SJSA1 (cell line): ENCODE measurements at regions not wholly inside any gene's neighbourhood (a gene's known extent, or its start where the extent isn't known, plus 50 kb on each side); places are given as distances from the start of the nearest gene placed in this dataset.

Experiments
- DNase-seq, 2 experiments: peaks; one replicate each; pipeline ENCODE4 v3.0.0-alpha.2; 2015 to 2020; ENCODE audit warnings: low spot score in 2 of 2, low read depth in 1 of 2
- H3K27ac ChIP-seq: fragments of 250-450 bp; sonication (Bioruptor Pico); 2 replicates; pipeline ENCODE4 v1.5.1; 2020; ENCODE audit warnings: mild to moderate bottlenecking, moderate library complexity
- H3K27me3 ChIP-seq: fragments of 250-450 bp; sonication (Bioruptor Pico); replicated peaks from 2 replicates; pipeline ENCODE4 v1.5.1; 2020; ENCODE audit warnings: mild to moderate bottlenecking, moderate library complexity
- H3K36me3 ChIP-seq: fragments of 250-450 bp; sonication (Bioruptor Pico); 2 replicates; pipeline ENCODE4 v1.5.1; 2020; ENCODE audit warnings: mild to moderate bottlenecking
- H3K4me1 ChIP-seq: fragments of 250-450 bp; sonication (Bioruptor Pico); replicated peaks from 2 replicates; pipeline ENCODE4 v1.6.1; 2021; ENCODE audit warnings: mild to moderate bottlenecking
- H3K4me3 ChIP-seq: fragments of 250-450 bp; sonication (Bioruptor Pico); 2 replicates; pipeline ENCODE4 v1.5.1; 2020; ENCODE audit warnings: mild to moderate bottlenecking
- H3K9me3 ChIP-seq: fragments of 250-450 bp; sonication (Bioruptor Pico); replicated peaks from 2 replicates; pipeline ENCODE4 v1.5.1; 2020; ENCODE audit warnings: mild to moderate bottlenecking

DNA sequence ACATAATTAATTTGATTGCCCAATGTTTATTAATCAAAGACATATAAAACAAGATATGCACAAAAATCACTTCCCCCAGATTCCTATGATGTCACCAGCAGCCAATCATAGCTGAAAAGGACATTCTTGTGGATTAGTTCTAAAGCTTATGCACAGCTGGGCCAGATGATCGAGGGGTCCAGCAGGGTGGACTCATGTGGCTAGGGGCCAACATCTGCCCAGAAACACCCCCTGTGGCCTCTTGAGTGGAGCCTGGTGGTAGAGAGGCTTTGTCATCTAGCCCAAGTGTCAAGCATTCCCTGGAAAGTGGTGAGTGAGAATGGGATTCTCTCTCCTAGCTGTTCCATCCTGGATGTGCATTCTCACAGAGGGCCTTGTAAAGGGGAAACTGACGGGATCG, 590.0 kb downstream of the BCL11B start:
- Histone ChIP-seq H3K4me3 (no peak overlapping the region), H3K4me1 (no peaks in the 10 kb centered on the region), H3K27ac (no peak overlapping the region), H3K36me3 (no peaks in the 10 kb centered on the region), H3K27me3 (no peaks in the 10 kb centered on the region), H3K9me3 (0 out of 2 replicates have a peak, but pooled peaks cover 3% of the 10 kb centered on the region)
- DNase-seq: no peak

DNA sequence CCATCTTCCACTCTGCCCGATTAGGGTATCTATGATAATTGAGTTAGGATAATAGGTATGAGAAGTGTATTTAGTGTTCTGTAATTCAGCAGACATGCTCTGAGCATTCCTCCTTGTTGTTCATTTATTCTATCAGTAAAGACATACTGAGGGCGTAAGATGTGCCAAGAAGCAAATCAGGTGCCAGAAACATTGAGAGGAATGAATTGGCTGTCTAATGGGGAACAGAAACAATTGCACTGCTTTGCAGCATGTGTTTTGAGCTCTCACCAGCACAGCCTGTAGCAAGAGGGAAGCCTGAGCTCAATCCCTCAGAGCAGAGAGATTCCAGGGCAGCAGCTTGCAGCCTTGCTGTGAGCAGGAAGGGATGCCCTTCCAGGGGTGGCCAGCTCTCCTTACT, 589.3 kb downstream of the BCL11B start:
- DNase-seq: no peak
- Histone ChIP-seq H3K27ac (no peak overlapping the region), H3K9me3 (0 out of 2 replicates have a peak, but pooled peaks cover 3% of the 10 kb centered on the region)

DNA sequence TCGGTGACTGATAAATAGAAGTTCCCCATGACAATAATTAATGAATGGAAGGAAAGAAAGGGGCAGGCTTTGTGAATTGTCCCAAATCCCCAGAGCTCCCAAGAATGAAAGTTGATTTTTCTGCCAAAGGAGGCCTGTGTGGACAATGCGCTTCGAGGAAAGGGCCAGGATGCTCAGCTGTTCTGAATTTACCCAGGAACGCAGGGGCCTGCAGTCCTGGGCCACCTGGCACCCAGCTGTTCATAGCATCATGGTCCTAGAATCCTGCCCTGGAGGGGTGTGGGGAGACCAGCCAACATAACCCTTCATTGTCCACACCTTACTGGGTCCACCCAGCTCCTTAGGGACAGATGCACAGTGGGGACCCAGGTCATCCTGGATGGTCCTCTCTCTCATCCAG, 587.5 kb downstream of the BCL11B start:
- no peaks in the 10 kb centered on the region for H3K9me3 ChIP-seq
- H3K4me3 ChIP-seq: no peak overlapping the region
- no peak for DNase-seq
- H3K4me1 ChIP-seq: no peaks in the 10 kb centered on the region
- H3K36me3 ChIP-seq: no peaks in the 10 kb centered on the region
- no peak overlapping the region for H3K27ac ChIP-seq
- no peaks in the 10 kb centered on the region for H3K27me3 ChIP-seq

More for the DNA sequence above, 589.3 kb downstream of the BCL11B start:
- Histone ChIP-seq H3K27me3 (no peaks in the 10 kb centered on the region), H3K36me3 (no peaks in the 10 kb centered on the region), H3K4me3 (no peak overlapping the region), H3K4me1 (no peaks in the 10 kb centered on the region)

DNA sequence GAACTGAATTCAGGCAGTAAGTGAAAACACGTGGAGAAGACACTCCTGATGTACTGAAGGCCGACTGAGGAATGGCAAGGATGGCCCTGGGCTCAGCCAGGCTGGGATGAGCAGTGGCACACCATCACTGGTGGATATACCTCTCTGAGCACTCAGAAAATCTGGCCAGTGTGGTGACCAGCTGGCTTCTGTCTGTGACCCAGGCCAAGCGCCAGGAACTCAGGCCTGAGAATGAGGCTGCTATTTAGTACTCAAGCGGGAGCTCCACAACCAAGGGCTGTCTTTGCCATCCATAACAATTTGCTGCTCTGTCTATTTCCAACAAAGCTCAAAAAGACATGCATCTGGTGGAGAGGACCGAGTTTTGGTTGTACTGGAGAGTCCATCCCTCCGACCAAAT, 586.3 kb downstream of the BCL11B start:
- H3K4me3 ChIP-seq: no peak overlapping the region
- no peaks in the 10 kb centered on the region for H3K9me3 ChIP-seq
- H3K36me3 ChIP-seq: no peaks in the 10 kb centered on the region
- no peaks in the 10 kb centered on the region for H3K27me3 ChIP-seq
- H3K27ac ChIP-seq: no peak overlapping the region
- DNase-seq: no peak
- no peaks in the 10 kb centered on the region for H3K4me1 ChIP-seq

DNA sequence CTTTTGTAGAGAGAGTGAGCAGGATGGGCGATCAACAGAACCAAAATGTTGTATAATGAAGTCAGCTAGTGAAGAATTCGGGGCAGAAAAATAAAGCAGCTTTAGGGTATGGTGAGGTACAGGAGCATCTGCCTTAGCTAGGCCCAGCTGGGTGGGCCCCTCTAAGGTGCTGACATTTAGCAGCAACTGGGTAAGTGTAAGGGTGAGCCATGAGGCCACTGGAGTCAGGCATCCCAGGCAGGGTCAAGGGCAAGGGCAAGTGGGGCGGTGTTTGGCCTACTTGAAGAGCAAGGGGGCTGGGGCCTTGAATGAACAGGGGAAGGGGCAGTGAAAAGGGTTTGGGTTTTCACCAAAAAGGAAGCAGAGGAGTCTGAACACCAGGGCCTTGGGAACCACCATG, 583.6 kb downstream of the BCL11B start:
- no peak overlapping the region for H3K27ac ChIP-seq
- DNase-seq: no peak
- no peaks in the 10 kb centered on the region for H3K27me3 ChIP-seq
- H3K4me1 ChIP-seq: no peaks in the 10 kb centered on the region
- no peak overlapping the region for H3K4me3 ChIP-seq
- H3K9me3 ChIP-seq: no peaks in the 10 kb centered on the region
- H3K36me3 ChIP-seq: no peaks in the 10 kb centered on the region

DNA sequence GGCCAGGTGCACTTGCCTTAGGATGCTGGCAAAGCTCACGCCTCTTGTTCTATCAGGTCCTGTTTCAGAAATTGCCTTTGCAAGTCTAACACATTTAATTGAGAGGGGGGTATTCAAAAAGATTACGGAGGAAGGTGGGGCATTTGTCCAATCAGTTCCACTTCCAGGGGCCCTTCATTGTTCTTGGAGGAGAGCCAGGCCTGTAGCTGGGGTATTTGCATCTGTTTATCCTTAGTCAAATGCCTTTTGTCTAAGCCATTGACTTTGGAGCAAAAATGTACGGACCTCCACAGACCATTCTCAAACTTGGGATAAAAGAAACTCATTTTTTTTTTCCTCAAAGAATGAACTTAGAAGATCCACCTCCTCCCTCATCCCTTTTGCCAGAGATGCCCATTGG, 582.0 kb downstream of the BCL11B start:
- no peaks in the 10 kb centered on the region for H3K4me1 ChIP-seq
- H3K36me3 ChIP-seq: no peaks in the 10 kb centered on the region
- no peaks in the 10 kb centered on the region for H3K9me3 ChIP-seq
- H3K4me3 ChIP-seq: no peak overlapping the region
- H3K27me3 ChIP-seq: no peaks in the 10 kb centered on the region
- DNase-seq: no peak
- H3K27ac ChIP-seq: no peak overlapping the region

DNA sequence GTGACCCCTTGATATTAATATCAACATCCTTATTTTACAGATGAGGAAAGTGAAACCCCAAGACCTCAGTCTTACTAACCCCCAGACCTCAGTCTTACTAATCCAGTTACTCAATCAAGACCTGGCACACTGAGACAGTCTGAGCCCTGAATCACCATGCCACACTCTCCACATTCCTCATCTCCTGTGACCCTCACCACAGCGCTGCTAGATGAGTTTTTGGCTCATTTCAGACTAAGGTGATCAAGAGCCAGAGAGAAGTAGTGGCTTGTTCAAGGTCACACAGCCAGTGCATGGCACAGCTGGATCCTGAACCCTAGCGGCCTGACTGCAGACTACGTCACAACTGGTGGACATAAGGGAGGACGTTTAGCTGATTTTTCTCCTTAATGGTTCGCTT, 579.2 kb downstream of the BCL11B start:
- Histone ChIP-seq H3K9me3 (no peaks in the 10 kb centered on the region; the same call in 1 of the 2 replicates), H3K36me3 (no peaks in the 10 kb centered on the region), H3K27me3 (no peaks in the 10 kb centered on the region), H3K27ac (no peak overlapping the region), H3K4me1 (no peaks in the 10 kb centered on the region), H3K4me3 (no peak overlapping the region)
- no peak for DNase-seq

DNA sequence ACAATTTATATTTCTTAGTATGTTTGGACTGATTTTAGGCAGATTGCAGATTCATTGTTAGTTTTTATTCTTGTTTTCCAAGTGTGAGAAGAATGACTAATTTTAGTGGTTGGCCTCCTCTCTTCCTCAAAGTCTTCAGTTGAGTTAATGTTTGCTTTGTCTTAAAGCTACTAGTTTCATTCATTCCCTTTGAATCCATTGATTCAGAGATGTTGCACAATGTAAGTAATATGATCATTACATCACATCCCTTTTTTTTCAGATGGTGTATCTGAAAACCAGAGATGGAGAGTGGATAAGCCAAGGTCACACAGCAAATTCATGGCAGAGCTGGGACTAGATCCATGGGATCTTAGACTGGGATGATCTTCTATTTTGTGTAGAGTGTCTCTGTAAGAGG, 577.5 kb downstream of the BCL11B start:
- no peak overlapping the region for H3K4me3 ChIP-seq
- DNase-seq: no peak
- no peaks in the 10 kb centered on the region; the same call in 1 of the 2 replicates for H3K9me3 ChIP-seq
- H3K27ac ChIP-seq: no peak overlapping the region
- H3K36me3 ChIP-seq: no peaks in the 10 kb centered on the region
- no peaks in the 10 kb centered on the region for H3K27me3 ChIP-seq
- H3K4me1 ChIP-seq: no peaks in the 10 kb centered on the region

DNA sequence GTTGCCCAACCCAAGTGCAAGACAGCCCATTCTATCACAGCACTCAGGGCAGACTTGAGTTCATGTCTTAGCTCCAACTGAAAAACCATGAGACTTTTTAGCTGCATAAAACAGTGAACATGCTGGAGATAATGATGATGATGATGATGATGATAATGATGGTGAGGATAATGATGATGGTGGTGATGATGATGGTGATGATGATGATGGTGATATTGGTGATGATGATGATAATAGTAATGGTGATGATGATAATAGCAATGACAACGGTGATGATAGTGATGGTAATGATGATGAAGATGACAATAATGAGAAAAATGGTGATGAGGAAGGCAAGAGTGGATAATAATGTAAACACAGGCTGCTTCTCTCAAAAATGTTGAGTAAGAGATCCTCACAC, 576.2 kb downstream of the BCL11B start:
- no peak overlapping the region for H3K27ac ChIP-seq

DNA sequence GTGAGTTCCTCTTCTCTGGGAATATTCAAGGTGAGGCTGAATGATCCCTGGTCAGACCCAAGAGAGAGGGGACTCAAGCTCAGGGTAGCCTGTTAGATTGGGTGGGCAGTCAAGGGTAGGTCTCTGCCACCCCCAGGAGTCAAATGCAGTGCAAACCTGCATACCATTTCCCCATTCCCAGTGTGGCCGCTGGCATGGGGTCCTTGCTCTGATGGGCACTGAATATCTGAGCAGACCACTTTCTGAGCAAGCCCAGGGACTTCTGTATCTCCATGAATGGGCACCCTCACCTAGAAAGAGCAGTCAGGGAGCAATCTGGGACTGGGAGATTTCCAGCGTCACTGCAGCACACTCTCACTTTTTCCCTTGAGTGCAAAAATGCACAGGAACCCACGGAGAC, 573.7 kb downstream of the BCL11B start:
- Histone ChIP-seq H3K36me3 (no peaks in the 10 kb centered on the region), H3K4me1 (no peaks in the 10 kb centered on the region), H3K27ac (no peak overlapping the region), H3K4me3 (no peak overlapping the region), H3K9me3 (no peaks in the 10 kb centered on the region; the same call in 1 of the 2 replicates), H3K27me3 (no peaks in the 10 kb centered on the region)
- no peak for DNase-seq

More for the DNA sequence above, 576.2 kb downstream of the BCL11B start:
- no peaks in the 10 kb centered on the region for H3K36me3 ChIP-seq
- no peaks in the 10 kb centered on the region; the same call in 1 of the 2 replicates for H3K9me3 ChIP-seq
- H3K27me3 ChIP-seq: no peaks in the 10 kb centered on the region
- H3K4me1 ChIP-seq: no peaks in the 10 kb centered on the region
- H3K4me3 ChIP-seq: no peak overlapping the region
- no peak for DNase-seq

DNA sequence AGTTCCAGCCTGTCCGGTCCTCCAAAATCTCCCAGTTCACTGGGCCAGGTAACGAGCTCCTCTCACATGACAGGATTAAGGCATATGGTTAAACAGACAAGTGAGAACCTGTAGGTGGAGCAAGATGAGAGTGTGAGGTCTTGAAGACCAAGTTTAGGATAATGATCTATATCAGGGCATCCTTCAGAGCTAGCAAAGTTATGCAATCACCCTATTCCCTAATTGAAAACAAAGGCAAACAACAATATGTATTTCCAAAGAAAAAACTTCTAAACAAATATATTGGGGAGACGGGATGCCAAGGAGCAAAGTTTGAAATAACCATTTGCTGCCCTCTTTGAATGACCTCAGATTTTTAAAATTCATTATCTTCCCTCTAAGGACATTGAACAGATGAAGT, 571.2 kb downstream of the BCL11B start:
- Histone ChIP-seq H3K36me3 (no peaks in the 10 kb centered on the region), H3K27ac (no peak overlapping the region), H3K27me3 (no peaks in the 10 kb centered on the region), H3K4me1 (no peaks in the 10 kb centered on the region), H3K9me3 (no peaks in the 10 kb centered on the region; the same call in 1 of the 2 replicates), H3K4me3 (no peak overlapping the region)
- no peak for DNase-seq

DNA sequence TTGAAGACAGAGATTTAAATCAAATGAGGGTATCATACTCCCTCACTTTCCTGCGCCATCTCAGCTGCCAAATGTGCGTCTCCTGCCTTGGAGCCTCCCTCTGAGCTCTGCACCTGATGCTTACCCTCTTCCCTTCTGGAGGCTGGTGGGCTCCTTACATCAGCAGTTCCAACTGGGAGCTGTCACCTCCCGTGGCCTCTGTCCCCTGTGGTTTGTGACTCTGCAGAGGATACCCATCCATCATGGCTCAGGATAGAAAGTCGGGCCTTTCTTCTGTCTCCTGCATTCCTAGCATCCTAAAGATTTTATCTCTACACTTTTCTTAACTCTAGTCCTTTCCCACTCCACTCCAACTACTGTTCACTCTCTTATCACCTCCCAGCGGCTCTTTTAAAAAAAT, 570.6 kb downstream of the BCL11B start:
- no peak overlapping the region for H3K4me3 ChIP-seq
- no peaks in the 10 kb centered on the region for H3K36me3 ChIP-seq
- H3K27me3 ChIP-seq: no peaks in the 10 kb centered on the region
- no peak for DNase-seq
- no peak overlapping the region for H3K27ac ChIP-seq
- H3K9me3 ChIP-seq: no peaks in the 10 kb centered on the region; the same call in 1 of the 2 replicates
- H3K4me1 ChIP-seq: no peaks in the 10 kb centered on the region

DNA sequence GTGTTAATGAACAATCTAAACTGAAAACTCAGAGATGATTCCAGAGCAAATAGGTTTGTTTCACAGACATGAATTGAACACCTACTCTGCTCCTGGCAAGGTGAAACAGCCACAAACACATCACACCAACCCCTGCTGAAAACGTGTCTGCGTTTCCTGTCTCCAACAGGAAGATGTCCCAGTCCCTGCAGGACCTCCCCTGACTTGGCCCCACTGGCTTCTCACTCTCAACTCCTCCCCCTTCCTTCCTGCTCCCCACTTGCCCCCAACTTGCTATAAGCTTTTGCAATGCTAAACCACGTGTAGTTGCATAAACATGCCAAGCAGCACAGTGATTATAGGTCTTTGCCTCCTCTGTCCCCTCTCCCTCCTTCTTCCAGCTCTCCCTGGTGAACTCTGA, 567.6 kb downstream of the BCL11B start:
- H3K4me3 ChIP-seq: no peak overlapping the region
- no peaks in the 10 kb centered on the region for H3K27me3 ChIP-seq
- no peak for DNase-seq
- no peaks in the 10 kb centered on the region for H3K36me3 ChIP-seq
- no peak overlapping the region for H3K27ac ChIP-seq
- H3K4me1 ChIP-seq: no peaks in the 10 kb centered on the region
- H3K9me3 ChIP-seq: no peaks in the 10 kb centered on the region

DNA sequence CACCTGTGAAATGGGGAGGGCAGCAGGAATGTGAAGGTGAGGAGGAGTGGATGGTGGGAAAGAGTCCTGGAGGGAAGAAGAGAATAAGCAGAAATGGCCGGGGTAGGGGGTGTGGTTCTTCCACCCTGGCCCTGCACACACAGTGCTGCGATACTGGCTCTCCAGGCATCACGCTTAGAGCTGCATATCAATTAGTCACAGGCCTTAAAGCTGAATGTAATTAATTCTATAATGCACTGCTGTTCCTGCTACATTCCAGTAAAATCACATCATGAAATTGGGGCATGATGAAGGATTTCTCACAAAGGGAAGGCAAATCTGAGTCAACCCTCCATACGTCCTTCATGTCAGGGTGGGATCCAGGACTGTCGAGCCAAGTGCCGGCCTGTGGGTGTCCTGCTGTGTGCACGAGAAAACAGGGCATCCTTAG, 566.1 kb downstream of the BCL11B start:
- no peak for DNase-seq
- H3K36me3 ChIP-seq: no peaks in the 10 kb centered on the region
- no peak overlapping the region for H3K4me3 ChIP-seq
- H3K27ac ChIP-seq: no peak overlapping the region
- no peaks in the 10 kb centered on the region for H3K9me3 ChIP-seq
- no peaks in the 10 kb centered on the region for H3K4me1 ChIP-seq
- H3K27me3 ChIP-seq: no peaks in the 10 kb centered on the region

DNA sequence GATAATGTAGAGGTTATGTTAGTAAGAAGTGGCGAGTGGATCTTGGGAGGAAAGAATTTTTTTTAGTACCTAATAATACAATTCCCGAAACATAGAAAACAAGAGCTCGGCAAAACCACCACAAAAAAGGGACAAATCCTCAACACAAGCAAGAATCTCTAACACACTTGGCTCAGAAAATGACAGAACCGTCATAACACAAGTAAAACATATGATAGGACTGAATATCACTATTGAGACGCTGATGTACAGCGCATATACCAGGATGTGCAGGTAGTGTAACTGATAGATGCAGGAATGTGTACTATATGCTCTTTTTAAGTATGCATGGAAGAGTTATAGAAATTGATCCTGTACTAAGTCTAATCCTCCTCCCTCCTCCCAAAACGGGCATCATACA, 564.5 kb downstream of the BCL11B start:
- no peaks in the 10 kb centered on the region for H3K9me3 ChIP-seq
- H3K36me3 ChIP-seq: no peaks in the 10 kb centered on the region
- no peak for DNase-seq
- no peaks in the 10 kb centered on the region for H3K27me3 ChIP-seq
- no peak overlapping the region for H3K4me3 ChIP-seq
- H3K27ac ChIP-seq: no peak overlapping the region
- 0 out of 2 replicates have a peak, but pooled peaks cover 3% of the 10 kb centered on the region for H3K4me1 ChIP-seq
